ENCODE measurements at regions not wholly inside any gene's neighbourhood (a gene's known extent, or its start where the extent isn't known, plus 50 kb on each side); places are given as distances from the start of the nearest gene placed in this dataset.

- intact Hi-C loops (cut with micrococcal nuclease; ENCODE audit: unreplicated experiment) = no loop called here
- CTCF ChIA-PET = interaction anchor here (0.5 kb wide), 1 partner anchor 43 kb away, joined by 3 read pairs; no protein-coding TSS in a partner anchor
Measured at GRCh38 chr12:24751181-24751580, 197.7 kb downstream of the BCAT1 start.

GRCh38 chr12:24750263-24750662 is 198.6 kb downstream of the BCAT1 start:
- no peak for DNase-seq
- Mint-ChIP-seq H3K27me3 (ENCODE audit: unreplicated experiment) (no peaks in the 10 kb centered on the region), H3K9me3 (ENCODE audit: low read depth, unreplicated experiment) (no peaks in the 10 kb centered on the region), H3K27ac (ENCODE audit: unreplicated experiment) (no peak overlapping the region), H3K4me3 (ENCODE audit: low read depth, unreplicated experiment) (no peak overlapping the region), H3K4me1 (ENCODE audit: low read depth, unreplicated experiment) (peaks cover 34% of the 10 kb centered on the region), H3K36me3 (ENCODE audit: insufficient read depth, unreplicated experiment) (no peaks in the 10 kb centered on the region)
- intact Hi-C loops (cut with micrococcal nuclease; ENCODE audit: unreplicated experiment) = no loop called here
- no peak for TF ChIP-seq CTCF (IDR thresholded peaks at IDR 0.05; ENCODE audit: unreplicated experiment)
- BruUV-seq (replicated peaks) = no TSS peak
- CTCF ChIA-PET = no interaction called here

More at GRCh38 chr12:24751181-24751580, 197.7 kb downstream of the BCAT1 start:
- H3K4me3 Mint-ChIP-seq (ENCODE audit: low read depth, unreplicated experiment) = no peak overlapping the region
- peaks cover 41% of the 10 kb centered on the region for H3K4me1 Mint-ChIP-seq (ENCODE audit: low read depth, unreplicated experiment)
- no peak for TF ChIP-seq CTCF (IDR thresholded peaks at IDR 0.05; ENCODE audit: unreplicated experiment)
- no peaks in the 10 kb centered on the region for H3K27me3 Mint-ChIP-seq (ENCODE audit: unreplicated experiment)
- DNase-seq = no peak
- H3K9me3 Mint-ChIP-seq (ENCODE audit: low read depth, unreplicated experiment) = no peaks in the 10 kb centered on the region
- H3K36me3 Mint-ChIP-seq (ENCODE audit: insufficient read depth, unreplicated experiment) = no peaks in the 10 kb centered on the region
- no peak overlapping the region for H3K27ac Mint-ChIP-seq (ENCODE audit: unreplicated experiment)
- BruUV-seq (replicated peaks) = no TSS peak

GRCh38 chr12:24749171-24749570 is 199.7 kb downstream of the BCAT1 start:
- peaks cover 23% of the 10 kb centered on the region for H3K4me1 Mint-ChIP-seq (ENCODE audit: low read depth, unreplicated experiment)
- no peak overlapping the region for H3K27ac Mint-ChIP-seq (ENCODE audit: unreplicated experiment)
- TF ChIP-seq CTCF (IDR thresholded peaks at IDR 0.05; ENCODE audit: unreplicated experiment) = no peak
- intact Hi-C loops (cut with micrococcal nuclease; ENCODE audit: unreplicated experiment) = no loop called here
- H3K9me3 Mint-ChIP-seq (ENCODE audit: low read depth, unreplicated experiment) = no peaks in the 10 kb centered on the region
- H3K27me3 Mint-ChIP-seq (ENCODE audit: unreplicated experiment) = no peaks in the 10 kb centered on the region
- CTCF ChIA-PET = interaction anchor here (0.8 kb wide), 1 partner anchor 13 kb away, joined by 3 read pairs; no protein-coding TSS in a partner anchor
- no peak for DNase-seq
- H3K36me3 Mint-ChIP-seq (ENCODE audit: insufficient read depth, unreplicated experiment) = no peaks in the 10 kb centered on the region
- no peak overlapping the region for H3K4me3 Mint-ChIP-seq (ENCODE audit: low read depth, unreplicated experiment)
- BruUV-seq (replicated peaks) = no TSS peak

GRCh38 chr12:24748326-24748725 is 200.6 kb downstream of the BCAT1 start:
- no peak for DNase-seq
- H3K4me3 Mint-ChIP-seq (ENCODE audit: low read depth, unreplicated experiment) = no peak overlapping the region

More at GRCh38 chr12:24748326-24748725, 200.6 kb downstream of the BCAT1 start:
- CTCF ChIA-PET = interaction anchor here (0.8 kb wide), 1 partner anchor 12 kb away, joined by 3 read pairs; no protein-coding TSS in a partner anchor
- H3K36me3 Mint-ChIP-seq (ENCODE audit: insufficient read depth, unreplicated experiment) = no peaks in the 10 kb centered on the region
- no TSS peak for BruUV-seq (replicated peaks)
- intact Hi-C loops (cut with micrococcal nuclease; ENCODE audit: unreplicated experiment) = no loop called here
- no peak for TF ChIP-seq CTCF (IDR thresholded peaks at IDR 0.05; ENCODE audit: unreplicated experiment)
- peaks cover 19% of the 10 kb centered on the region for H3K4me1 Mint-ChIP-seq (ENCODE audit: low read depth, unreplicated experiment)
- no peaks in the 10 kb centered on the region for H3K9me3 Mint-ChIP-seq (ENCODE audit: low read depth, unreplicated experiment)
- no peak overlapping the region for H3K27ac Mint-ChIP-seq (ENCODE audit: unreplicated experiment)
- no peaks in the 10 kb centered on the region for H3K27me3 Mint-ChIP-seq (ENCODE audit: unreplicated experiment)

Measured in Calu3 (cell line).